ENCODE measurements at regions not wholly inside any gene's neighbourhood (a gene's known extent, or its start where the extent isn't known, plus 50 kb on each side); places are given as distances from the start of the nearest gene placed in this dataset.

DNA sequence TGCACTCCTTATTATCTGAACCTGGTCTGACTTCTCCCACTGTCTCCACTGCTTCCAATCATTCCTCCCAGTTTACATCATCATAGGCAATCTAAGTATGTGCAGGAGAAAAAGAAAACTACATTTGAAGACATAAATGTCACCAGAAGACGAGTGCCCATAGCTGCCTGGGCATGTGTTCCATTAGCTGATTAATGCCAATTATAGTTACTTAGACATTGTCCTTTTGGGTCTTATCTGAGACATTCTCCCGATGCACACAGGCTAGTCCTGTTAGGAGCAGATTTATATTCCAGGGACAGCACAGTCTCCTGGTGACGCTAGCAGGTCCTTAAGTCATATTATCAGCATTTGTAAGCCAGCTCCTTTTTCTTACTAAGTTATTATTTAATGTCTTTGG, 52.6 kb upstream of the PTGFRN start:
- Histone ChIP-seq H3K4me3 (ENCODE audit: low read depth, low read length) (no peak overlapping the region), H3K36me3 (ENCODE audit: control insufficient read depth, insufficient read depth, low read length) (no peaks in the 10 kb centered on the region), H3K27me3 (ENCODE audit: control insufficient read depth, insufficient read depth, low read length) (0 out of 2 replicates have a peak, but pooled peaks cover 1% of the 10 kb centered on the region)
- ChIA-PET CTCF (no interaction called here), POLR2A (no interaction called here)
- DNase-seq (ENCODE audit: low read depth), result no peak
- TF ChIP-seq, protein P1, sequence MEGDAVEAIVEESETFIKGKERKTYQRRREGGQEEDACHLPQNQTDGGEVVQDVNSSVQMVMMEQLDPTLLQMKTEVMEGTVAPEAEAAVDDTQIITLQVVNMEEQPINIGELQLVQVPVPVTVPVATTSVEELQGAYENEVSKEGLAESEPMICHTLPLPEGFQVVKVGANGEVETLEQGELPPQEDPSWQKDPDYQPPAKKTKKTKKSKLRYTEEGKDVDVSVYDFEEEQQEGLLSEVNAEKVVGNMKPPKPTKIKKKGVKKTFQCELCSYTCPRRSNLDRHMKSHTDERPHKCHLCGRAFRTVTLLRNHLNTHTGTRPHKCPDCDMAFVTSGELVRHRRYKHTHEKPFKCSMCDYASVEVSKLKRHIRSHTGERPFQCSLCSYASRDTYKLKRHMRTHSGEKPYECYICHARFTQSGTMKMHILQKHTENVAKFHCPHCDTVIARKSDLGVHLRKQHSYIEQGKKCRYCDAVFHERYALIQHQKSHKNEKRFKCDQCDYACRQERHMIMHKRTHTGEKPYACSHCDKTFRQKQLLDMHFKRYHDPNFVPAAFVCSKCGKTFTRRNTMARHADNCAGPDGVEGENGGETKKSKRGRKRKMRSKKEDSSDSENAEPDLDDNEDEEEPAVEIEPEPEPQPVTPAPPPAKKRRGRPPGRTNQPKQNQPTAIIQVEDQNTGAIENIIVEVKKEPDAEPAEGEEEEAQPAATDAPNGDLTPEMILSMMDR (IDR thresholded peaks at IDR 0.05; ENCODE audit: insufficient read depth, low read depth, low read length), result no peak
